ENCODE measurements at regions not wholly inside any gene's neighbourhood (a gene's known extent, or its start where the extent isn't known, plus 50 kb on each side); places are given as distances from the start of the nearest gene placed in this dataset.

DNA sequence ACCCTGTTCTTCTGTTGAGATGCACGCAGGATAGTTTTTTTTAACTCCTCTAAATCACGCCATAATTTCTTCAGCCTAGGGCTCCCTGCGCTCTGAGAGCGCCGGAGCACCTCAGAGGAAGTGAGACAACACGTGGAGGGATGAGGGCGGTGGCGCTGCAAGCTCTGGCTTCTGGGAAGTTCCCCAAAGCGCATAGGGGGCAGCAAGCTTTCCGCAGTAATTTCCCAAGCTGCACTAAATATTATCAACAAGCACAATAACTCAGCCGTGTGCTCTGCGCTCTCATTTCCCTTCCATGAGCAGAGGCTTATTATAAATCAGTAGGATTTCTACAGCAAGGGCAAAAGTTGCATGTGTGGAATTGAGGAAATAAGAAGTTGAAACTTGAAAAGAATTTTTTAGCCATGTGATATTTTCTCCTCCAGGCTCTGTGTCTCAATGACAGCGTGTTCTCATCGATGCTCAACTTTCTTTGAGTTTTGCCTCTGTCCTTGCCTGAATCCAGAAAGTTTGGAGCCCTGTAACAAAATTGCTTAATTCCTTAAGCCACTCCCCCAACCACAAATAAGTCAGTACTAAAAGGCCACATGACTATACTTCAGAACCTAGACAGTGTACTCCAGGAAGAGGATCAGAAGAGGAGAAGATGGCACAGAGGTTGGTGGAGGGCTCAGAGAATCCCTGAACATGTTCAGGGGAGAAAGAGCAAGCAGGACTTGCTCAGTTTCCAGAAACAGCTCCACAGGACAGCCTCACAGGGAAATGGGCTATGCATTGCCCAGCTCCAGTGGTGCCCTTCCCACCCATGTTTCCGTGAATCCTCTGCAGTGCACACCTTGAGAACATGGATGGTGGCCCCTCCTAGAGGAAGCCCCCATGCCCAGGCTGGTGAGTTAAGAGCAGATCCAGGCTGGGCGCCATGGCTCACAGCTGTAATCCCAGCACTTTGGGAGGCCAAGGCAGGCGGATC lies 221.5 kb upstream of the GHITM start:
- no peak overlapping the region for H2AFZ ChIP-seq
- H3K4me1 ChIP-seq (replicated peaks; ENCODE audit: insufficient read depth) = no peaks in the 10 kb centered on the region
- no peak overlapping the region for H3K27ac ChIP-seq
- no peaks in the 10 kb centered on the region for H3K36me3 ChIP-seq (ENCODE audit: low read depth)
- BruUV-seq (replicated peaks) = no TSS peak
- ChIA-PET CTCF (no interaction called here), POLR2A (ENCODE audit: unreplicated experiment) (no interaction called here)
- no peak overlapping the region for H3K4me2 ChIP-seq
- H3K9me3 ChIP-seq (ENCODE audit: insufficient read depth, low read depth) = no peaks in the 10 kb centered on the region
- H3K27me3 ChIP-seq (ENCODE audit: insufficient read depth, low read depth) = no peaks in the 10 kb centered on the region
- TF ChIP-seq EZH2 (IDR thresholded peaks at IDR 0.05; ENCODE audit: low read depth) = no peak
- TF ChIP-seq, protein P1, sequence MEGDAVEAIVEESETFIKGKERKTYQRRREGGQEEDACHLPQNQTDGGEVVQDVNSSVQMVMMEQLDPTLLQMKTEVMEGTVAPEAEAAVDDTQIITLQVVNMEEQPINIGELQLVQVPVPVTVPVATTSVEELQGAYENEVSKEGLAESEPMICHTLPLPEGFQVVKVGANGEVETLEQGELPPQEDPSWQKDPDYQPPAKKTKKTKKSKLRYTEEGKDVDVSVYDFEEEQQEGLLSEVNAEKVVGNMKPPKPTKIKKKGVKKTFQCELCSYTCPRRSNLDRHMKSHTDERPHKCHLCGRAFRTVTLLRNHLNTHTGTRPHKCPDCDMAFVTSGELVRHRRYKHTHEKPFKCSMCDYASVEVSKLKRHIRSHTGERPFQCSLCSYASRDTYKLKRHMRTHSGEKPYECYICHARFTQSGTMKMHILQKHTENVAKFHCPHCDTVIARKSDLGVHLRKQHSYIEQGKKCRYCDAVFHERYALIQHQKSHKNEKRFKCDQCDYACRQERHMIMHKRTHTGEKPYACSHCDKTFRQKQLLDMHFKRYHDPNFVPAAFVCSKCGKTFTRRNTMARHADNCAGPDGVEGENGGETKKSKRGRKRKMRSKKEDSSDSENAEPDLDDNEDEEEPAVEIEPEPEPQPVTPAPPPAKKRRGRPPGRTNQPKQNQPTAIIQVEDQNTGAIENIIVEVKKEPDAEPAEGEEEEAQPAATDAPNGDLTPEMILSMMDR (conservative IDR thresholded peaks at IDR 0.05) = no peak
- H3F3A ChIP-seq (ENCODE audit: insufficient read depth, low read depth) = no peaks in the 10 kb centered on the region
- no peak for DNase-seq
- H3K4me3 ChIP-seq = no peak overlapping the region
- intact Hi-C loops (cut with micrococcal nuclease; ENCODE audit: unreplicated experiment) = no loop called here
- no peaks in the 10 kb centered on the region for H4K20me1 ChIP-seq (ENCODE audit: insufficient read depth)
- H3K9me2 ChIP-seq (ENCODE audit: insufficient read depth) = no peaks in the 10 kb centered on the region
- H3K79me2 ChIP-seq (ENCODE audit: low read depth) = no peaks in the 10 kb centered on the region

DNA sequence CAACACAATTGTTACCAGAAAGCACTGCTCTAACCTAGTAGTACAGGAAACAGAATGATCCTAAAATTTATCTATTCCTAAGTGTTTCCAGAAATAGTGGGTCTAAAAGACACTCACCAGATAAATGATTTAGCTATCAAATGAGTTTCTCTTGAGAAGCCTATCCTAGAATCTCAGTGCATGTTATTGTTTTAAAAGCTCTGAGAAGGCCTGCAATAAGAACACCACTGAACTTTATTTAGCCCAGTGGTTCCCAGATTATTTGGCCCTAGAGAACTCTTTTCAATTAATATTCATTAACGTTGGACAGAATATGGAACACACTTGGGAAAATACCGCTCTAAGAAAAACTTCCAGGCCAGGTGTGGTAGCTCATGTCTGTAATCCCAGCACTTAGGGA lies 220.1 kb upstream of the GHITM start:
- Histone ChIP-seq H3K27me3 (ENCODE audit: insufficient read depth, low read depth) (no peaks in the 10 kb centered on the region), H3K4me3 (no peak overlapping the region), H3K9me2 (ENCODE audit: insufficient read depth) (no peaks in the 10 kb centered on the region), H3K79me2 (ENCODE audit: low read depth) (no peaks in the 10 kb centered on the region), H3K4me2 (no peak overlapping the region), H3K27ac (no peak overlapping the region), H3K9me3 (ENCODE audit: insufficient read depth, low read depth) (no peaks in the 10 kb centered on the region), H3K4me1 (replicated peaks; ENCODE audit: insufficient read depth) (no peaks in the 10 kb centered on the region), H2AFZ (no peak overlapping the region), H3K36me3 (ENCODE audit: low read depth) (no peaks in the 10 kb centered on the region), H3F3A (ENCODE audit: insufficient read depth, low read depth) (no peaks in the 10 kb centered on the region), H4K20me1 (ENCODE audit: insufficient read depth) (no peaks in the 10 kb centered on the region)
- no TSS peak for BruUV-seq (replicated peaks)
- intact Hi-C loops (cut with micrococcal nuclease; ENCODE audit: unreplicated experiment) = no loop called here
- no peak for DNase-seq
- POLR2A ChIA-PET (ENCODE audit: unreplicated experiment) = no interaction called here
- CTCF ChIA-PET = no interaction called here
- TF ChIP-seq, protein P1 (conservative IDR thresholded peaks at IDR 0.05) = no peak
- TF ChIP-seq EZH2 (IDR thresholded peaks at IDR 0.05; ENCODE audit: low read depth) = no peak

DNA sequence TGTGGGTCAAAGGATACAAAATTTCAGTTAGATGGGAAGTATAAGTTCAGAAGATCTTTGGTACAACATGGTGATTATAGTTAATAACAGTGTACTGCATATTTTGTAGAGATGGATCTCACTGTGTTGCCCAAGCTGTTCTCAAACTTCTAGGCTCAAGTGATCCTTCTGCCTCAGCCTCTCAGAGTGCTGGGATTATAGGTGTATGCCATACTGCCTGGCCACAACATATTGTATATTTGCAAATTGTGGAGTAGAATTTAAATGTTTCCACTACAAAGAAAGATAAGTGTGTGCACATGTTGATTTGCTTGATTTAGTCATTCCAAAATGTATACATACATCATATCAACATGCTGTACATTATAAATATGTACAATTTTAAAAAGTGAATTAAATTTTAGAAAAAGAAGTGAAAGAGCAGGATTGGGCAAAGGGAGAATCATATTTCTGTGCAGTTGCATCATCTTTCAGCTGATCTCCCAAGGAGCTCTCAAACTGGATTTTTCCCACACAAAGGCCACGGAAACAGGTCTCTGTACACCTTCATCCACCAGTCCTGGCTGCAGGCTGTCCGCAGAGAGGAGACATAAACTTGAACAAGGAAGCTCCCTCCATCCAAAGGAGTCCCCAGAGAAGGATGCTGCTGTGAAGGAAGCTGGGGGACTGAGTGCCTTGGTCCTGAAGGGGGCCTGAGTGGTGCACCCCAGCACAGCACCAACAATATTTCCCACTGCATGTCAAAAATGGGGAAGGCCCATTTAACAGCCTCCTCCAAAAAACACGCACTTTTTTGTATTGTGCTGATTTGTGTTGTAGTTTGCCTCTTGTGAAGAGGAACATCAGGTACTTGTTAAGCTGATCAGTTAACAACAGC lies 217.1 kb upstream of the GHITM start:
- H3K36me3 ChIP-seq (ENCODE audit: low read depth) = no peaks in the 10 kb centered on the region
- ChIA-PET POLR2A (ENCODE audit: unreplicated experiment) (no interaction called here), CTCF (no interaction called here)
- H3K9me2 ChIP-seq (ENCODE audit: insufficient read depth) = no peaks in the 10 kb centered on the region
- no peak overlapping the region for H3K4me3 ChIP-seq
- no peaks in the 10 kb centered on the region for H3K27me3 ChIP-seq (ENCODE audit: insufficient read depth, low read depth)
- no peaks in the 10 kb centered on the region for H3F3A ChIP-seq (ENCODE audit: insufficient read depth, low read depth)
- no peaks in the 10 kb centered on the region for H3K79me2 ChIP-seq (ENCODE audit: low read depth)
- no peaks in the 10 kb centered on the region for H4K20me1 ChIP-seq (ENCODE audit: insufficient read depth)
- H3K4me2 ChIP-seq = no peak overlapping the region
- no peaks in the 10 kb centered on the region for H3K4me1 ChIP-seq (replicated peaks; ENCODE audit: insufficient read depth)
- intact Hi-C loops (cut with micrococcal nuclease; ENCODE audit: unreplicated experiment) = no loop called here
- H3K9me3 ChIP-seq (ENCODE audit: insufficient read depth, low read depth) = no peaks in the 10 kb centered on the region
- TF ChIP-seq, protein P1 (conservative IDR thresholded peaks at IDR 0.05) = no peak
- TF ChIP-seq EZH2 (IDR thresholded peaks at IDR 0.05; ENCODE audit: low read depth) = no peak
- no TSS peak for BruUV-seq (replicated peaks)
- no peak overlapping the region for H3K27ac ChIP-seq
- H2AFZ ChIP-seq = no peak overlapping the region
- no peak for DNase-seq
